Endothelial cell of umbilical vein (primary cell): ENCODE measurements at regions not wholly inside any gene's neighbourhood (a gene's known extent, or its start where the extent isn't known, plus 50 kb on each side); places are given as distances from the start of the nearest gene placed in this dataset.

Source experiments
- BruUV-seq: library from RNA; stranded (reverse); fragments of 400-500 nt; replicated peaks from 2 replicates; lab custom pipeline; 2021; lab: Mats Ljungman, UMichigan
- CTCF ChIA-PET: fragments of 300-600, 350-600 bp; sonication (Branson Sonifier 250); formaldehyde crosslinking; loops from one replicate; lab custom pipeline; 2021; ENCODE audit warnings: antibody characterized with exemption, inconsistent platforms; lab: Charles Lee
- POLR2A ChIA-PET: fragments of 300-600, 350-600 bp; sonication (Branson Sonifier 250); formaldehyde crosslinking; loops from one replicate; lab custom pipeline; 2021; ENCODE audit warnings: antibody characterized with exemption, inconsistent platforms; lab: Charles Lee
- DNase-seq: peaks from one replicate; pipeline ENCODE4 v3.0.0-alpha.2; 2011; ENCODE audit warnings: low read depth, low spot score
- FAIRE-seq: peaks from 2 replicates; lab custom pipeline; 2011; peaks lifted over from hg19 to GRCh38; lab: Jason Lieb, UNC
- H2AFZ ChIP-seq: 2 replicates; pipeline ENCODE4 v1.6.0; 2012; ENCODE audit warnings: low read depth, low read length, control low read depth, inconsistent platforms
- H3K27ac ChIP-seq: 2 replicates; pipeline ENCODE4 v1.5.1; 2011; ENCODE audit warnings: low read depth, mild to moderate bottlenecking, control low read depth, low read length, moderate library complexity; ENCODE audit not compliant: insufficient read depth
- H3K27me3 ChIP-seq, 2 experiments: 2 replicates each; pipeline versions ENCODE4 v1.6.0 to v1.6.1; 2011; ENCODE audit warnings: low read length in 2 of 2, mixed read lengths in 1 of 2; ENCODE audit not compliant: control insufficient read depth in 2 of 2, insufficient read depth in 2 of 2
- H3K36me3 ChIP-seq, 2 experiments: 2 replicates in 1 of 2; 3 replicates in 1 of 2; pipeline ENCODE4 v1.5.1; 2011; ENCODE audit warnings: low read length in 2 of 2, mild to moderate bottlenecking in 1 of 2, moderate library complexity in 1 of 2; ENCODE audit not compliant: control insufficient read depth in 2 of 2, insufficient read depth in 2 of 2; ENCODE audit errors: extremely low read depth in 1 of 2
- H3K4me1 ChIP-seq: 3 replicates; pipeline ENCODE4 v1.5.1; 2011; ENCODE audit warnings: mild to moderate bottlenecking, low read length; ENCODE audit not compliant: control insufficient read depth, insufficient read depth; ENCODE audit errors: extremely low read depth
- H3K4me2 ChIP-seq: 2 replicates; pipeline ENCODE4 v1.6.1; 2011; ENCODE audit warnings: low read length, control low read depth, mixed read lengths; ENCODE audit not compliant: insufficient read depth
- H3K4me3 ChIP-seq, 3 experiments: fragments of 200-600 bp in 1 of 3; sonication (generic), shearing (Covaris generic) in 1 of 3; replicated peaks in 1 of 3; 2 replicates each; pipeline ENCODE4 v1.5.1; 2011 to 2016; ENCODE audit warnings: control low read depth in 3 of 3, low read length in 3 of 3, mild to moderate bottlenecking in 2 of 3, inconsistent platforms in 1 of 3, low read depth in 1 of 3, moderate library complexity in 1 of 3; ENCODE audit not compliant: insufficient read depth in 1 of 3
- H3K79me2 ChIP-seq: 2 replicates; pipeline ENCODE4 v1.6.0; 2012; ENCODE audit warnings: low read length, inconsistent platforms; ENCODE audit not compliant: control insufficient read depth, insufficient read depth
- H3K9ac ChIP-seq: replicated peaks from 2 replicates; pipeline ENCODE3; 2011; ENCODE audit warnings: low read length, control low read depth; ENCODE audit not compliant: insufficient read depth; ENCODE audit errors: extremely low read depth
- H3K9me1 ChIP-seq: replicated peaks from 3 replicates; pipeline ENCODE4 v1.6.0; 2011; ENCODE audit warnings: mild to moderate bottlenecking, low read length; ENCODE audit not compliant: control insufficient read depth, insufficient read depth; ENCODE audit errors: extremely low read depth
- H3K9me3 ChIP-seq: replicated peaks from 2 replicates; pipeline ENCODE4 v1.5.1; 2012; ENCODE audit warnings: low read length, inconsistent platforms; ENCODE audit not compliant: control insufficient read depth, insufficient read depth
- H4K20me1 ChIP-seq: replicated peaks from 2 replicates; pipeline ENCODE3; 2011; ENCODE audit warnings: mild to moderate bottlenecking, low read length; ENCODE audit not compliant: control insufficient read depth, insufficient read depth; ENCODE audit errors: extremely low read depth
- EZH2 ChIP-seq: IDR thresholded peaks from 2 replicates; pipeline ENCODE4 v1.6.1; 2012; ENCODE audit warnings: borderline replicate concordance, low read depth, mild to moderate bottlenecking, moderate library complexity, low read length, inconsistent platforms; ENCODE audit not compliant: severe bottlenecking
- FOS ChIP-seq: IDR thresholded peaks from 2 replicates; pipeline ENCODE4 v1.6.1; 2011; ENCODE audit warnings: mild to moderate bottlenecking, low read length, moderate library complexity, borderline replicate concordance; ENCODE audit not compliant: insufficient read depth
- GATA2 ChIP-seq: IDR thresholded peaks from 2 replicates; pipeline ENCODE4 v1.7.0; 2011; ENCODE audit warnings: low read depth, mild to moderate bottlenecking, moderate library complexity, mixed read lengths, low read length; ENCODE audit not compliant: insufficient read length, insufficient read depth
- JUN ChIP-seq: IDR thresholded peaks from 2 replicates; pipeline ENCODE4 v1.6.1; 2011; ENCODE audit warnings: borderline replicate concordance, low read depth; ENCODE audit not compliant: insufficient read length, insufficient read depth
- MAX ChIP-seq: IDR thresholded peaks from 2 replicates; pipeline ENCODE4 v1.6.1; 2011; ENCODE audit not compliant: insufficient read depth, insufficient read length
- MYC ChIP-seq: IDR thresholded peaks from one replicate; pipeline ENCODE4 v1.6.1; 2011; ENCODE audit warnings: mild to moderate bottlenecking, low read depth, low read length
- POLR2A ChIP-seq: IDR thresholded peaks from 2 replicates; pipeline ENCODE4 v1.6.1; 2012; ENCODE audit warnings: low read depth, mild to moderate bottlenecking, control low read depth, low read length
- POLR2AphosphoS5 ChIP-seq: IDR thresholded peaks from 2 replicates; pipeline ENCODE4 v1.6.1; 2012; ENCODE audit warnings: low read depth, mild to moderate bottlenecking, control low read depth, low read length, moderate library complexity; ENCODE audit not compliant: insufficient read depth
- dilution Hi-C: fragments of 300-500 bp; cut with MboI; formaldehyde crosslinking; loops from one replicate; pipeline ENCODE4 v1.15.0; 2019; ENCODE audit warnings: low sequenced_read_pairs; ENCODE audit not compliant: extremely low pct_ligation_motif_present
- intact Hi-C: fragments of 100-400 bp; cut with micrococcal nuclease; formaldehyde crosslinking; loops from one replicate; pipeline ENCODE4 v1.10.0; 2022
- TF ChIP-seq, protein P1 (sequence below), 2 donors: IDR thresholded peaks; 1 replicate in 1 of 2; 2 replicates in 1 of 2; pipeline ENCODE4 v1.5.1; 2011; ENCODE audit warnings: low read length in 2 of 2, mild to moderate bottlenecking in 2 of 2, moderate library complexity in 2 of 2, control low read depth in 1 of 2, inconsistent platforms in 1 of 2, low read depth in 1 of 2; ENCODE audit not compliant: insufficient read depth in 1 of 2; ENCODE audit errors: extremely low read depth in 1 of 2

GRCh38 chr13:74084375-74084935 is 49.7 kb downstream of the KLF12 start:
- ChIA-PET POLR2A (no interaction called here), CTCF (interaction anchor here (1.1 kb wide), 1 partner anchor 9 kb away, joined by 7 read pairs; no protein-coding TSS in a partner anchor)
- Histone ChIP-seq H3K36me3 (no peaks in the 10 kb centered on the region), H2AFZ (no peak overlapping the region), H3K27me3 (no peaks in the 10 kb centered on the region), H3K9me1 (no peaks in the 10 kb centered on the region), H3K9me3 (no peaks in the 10 kb centered on the region), H3K79me2 (peaks cover 66% of the 10 kb centered on the region), H4K20me1 (peaks cover 6% of the 10 kb centered on the region), H3K4me2 (no peak overlapping the region), H3K9ac (no peak overlapping the region), H3K27ac (no peak overlapping the region), H3K4me3 (no peak overlapping the region), H3K4me1 (peaks cover 11% of the 10 kb centered on the region)
- dilution Hi-C loops (no loop called here), intact Hi-C loops (no loop called here)
- no peak for TF ChIP-seq POLR2A
- BruUV-seq, result no TSS peak
- peak; percentile 51 for DNase-seq
- FAIRE-seq, result no peak

- H4K20me1 ChIP-seq, result peaks cover 6% of the 10 kb centered on the region
Observed at GRCh38 chr13:74082741-74083160, 51.5 kb downstream of the KLF12 start.

More at GRCh38 chr13:74082741-74083160, 51.5 kb downstream of the KLF12 start:
- H3K9me3 ChIP-seq, result no peaks in the 10 kb centered on the region
- ChIA-PET CTCF (interaction anchor here (0.7 kb wide), 1 partner anchor 14 kb away, joined by 3 read pairs; no protein-coding TSS in a partner anchor), POLR2A (no interaction called here)
- no peak overlapping the region for H2AFZ ChIP-seq
- BruUV-seq, result no TSS peak
- H3K9ac ChIP-seq, result no peak overlapping the region
- H3K4me1 ChIP-seq, result peaks cover 9% of the 10 kb centered on the region
- H3K4me2 ChIP-seq, result no peak overlapping the region
- FAIRE-seq (no peak), DNase-seq (no peak)
- H3K4me3 ChIP-seq, result no peak overlapping the region
- TF ChIP-seq GATA2 (no peak), POLR2AphosphoS5 (no peak), MYC (no peak), EZH2 (no peak), POLR2A (no peak), JUN (no peak), MAX (no peak), FOS (no peak)
- TF ChIP-seq, protein P1, sequence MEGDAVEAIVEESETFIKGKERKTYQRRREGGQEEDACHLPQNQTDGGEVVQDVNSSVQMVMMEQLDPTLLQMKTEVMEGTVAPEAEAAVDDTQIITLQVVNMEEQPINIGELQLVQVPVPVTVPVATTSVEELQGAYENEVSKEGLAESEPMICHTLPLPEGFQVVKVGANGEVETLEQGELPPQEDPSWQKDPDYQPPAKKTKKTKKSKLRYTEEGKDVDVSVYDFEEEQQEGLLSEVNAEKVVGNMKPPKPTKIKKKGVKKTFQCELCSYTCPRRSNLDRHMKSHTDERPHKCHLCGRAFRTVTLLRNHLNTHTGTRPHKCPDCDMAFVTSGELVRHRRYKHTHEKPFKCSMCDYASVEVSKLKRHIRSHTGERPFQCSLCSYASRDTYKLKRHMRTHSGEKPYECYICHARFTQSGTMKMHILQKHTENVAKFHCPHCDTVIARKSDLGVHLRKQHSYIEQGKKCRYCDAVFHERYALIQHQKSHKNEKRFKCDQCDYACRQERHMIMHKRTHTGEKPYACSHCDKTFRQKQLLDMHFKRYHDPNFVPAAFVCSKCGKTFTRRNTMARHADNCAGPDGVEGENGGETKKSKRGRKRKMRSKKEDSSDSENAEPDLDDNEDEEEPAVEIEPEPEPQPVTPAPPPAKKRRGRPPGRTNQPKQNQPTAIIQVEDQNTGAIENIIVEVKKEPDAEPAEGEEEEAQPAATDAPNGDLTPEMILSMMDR (IDR thresholded peaks at IDR 0.05; ENCODE audit: extremely low read depth in 1 of 2, insufficient read depth in 1 of 2, low read depth in 1 of 2, low read length in 2 of 2), result no peak
- no peaks in the 10 kb centered on the region for H3K27me3 ChIP-seq
- no peaks in the 10 kb centered on the region for H3K36me3 ChIP-seq
- peaks cover 64% of the 10 kb centered on the region for H3K79me2 ChIP-seq
- H3K27ac ChIP-seq, result no peak overlapping the region
- no peaks in the 10 kb centered on the region for H3K9me1 ChIP-seq
- intact Hi-C loops (no loop called here), dilution Hi-C loops (no loop called here)
